SKM-1 (cell line): ENCODE measurements at regions not wholly inside any gene's neighbourhood (a gene's known extent, or its start where the extent isn't known, plus 50 kb on each side); places are given as distances from the start of the nearest gene placed in this dataset.
"Not testable (repeated sequence)": the region's sequence is repeated elsewhere in the genome, so short reads cannot be mapped to it uniquely, and the experiment has no call there.

Source experiments
- DNase-seq: peaks from one replicate; lab custom pipeline; 2025; ENCODE audit not compliant: unreplicated experiment; lab: John Stamatoyannopoulos, UW

DNA sequence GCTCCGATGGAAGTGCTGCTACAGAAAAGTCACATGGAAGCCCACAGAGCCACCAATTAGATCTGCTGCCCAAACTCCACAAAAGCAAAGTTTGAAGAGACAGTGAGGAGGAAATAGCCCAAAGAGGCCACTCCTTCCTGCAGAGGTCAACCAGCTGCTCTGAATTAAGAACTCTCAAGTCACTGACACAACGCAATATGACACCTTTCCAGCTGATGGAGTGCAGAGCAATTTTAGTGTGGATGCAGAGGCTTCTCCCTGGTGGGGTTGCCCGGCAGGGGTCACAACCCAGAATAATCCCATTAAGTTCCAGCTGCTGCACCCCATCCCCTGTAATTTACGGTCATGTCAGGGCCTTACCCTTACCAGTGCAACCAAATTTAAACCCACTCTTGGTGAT, 361.9 kb upstream of the JARID2 start:
- no peak for DNase-seq

DNA sequence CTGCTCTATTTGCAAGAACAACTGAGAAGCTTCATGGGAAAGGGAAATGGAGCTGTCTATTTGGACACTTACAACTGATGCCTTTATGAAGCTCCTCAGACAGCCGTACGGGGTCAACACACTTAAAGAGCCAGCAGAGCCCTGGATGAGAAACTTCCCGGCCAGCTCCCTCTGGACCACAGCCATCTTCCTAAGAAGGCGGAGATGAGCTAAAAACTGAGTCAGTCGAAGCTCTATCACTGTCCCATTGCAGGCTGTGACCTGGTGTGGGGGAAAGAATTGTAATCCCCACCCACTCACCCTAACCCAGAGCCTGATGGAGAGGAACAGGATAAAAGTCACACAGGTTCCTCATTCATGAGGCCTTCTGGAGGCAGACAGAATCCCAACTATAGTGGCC, 360.4 kb upstream of the JARID2 start:
- DNase-seq, result no peak

DNA sequence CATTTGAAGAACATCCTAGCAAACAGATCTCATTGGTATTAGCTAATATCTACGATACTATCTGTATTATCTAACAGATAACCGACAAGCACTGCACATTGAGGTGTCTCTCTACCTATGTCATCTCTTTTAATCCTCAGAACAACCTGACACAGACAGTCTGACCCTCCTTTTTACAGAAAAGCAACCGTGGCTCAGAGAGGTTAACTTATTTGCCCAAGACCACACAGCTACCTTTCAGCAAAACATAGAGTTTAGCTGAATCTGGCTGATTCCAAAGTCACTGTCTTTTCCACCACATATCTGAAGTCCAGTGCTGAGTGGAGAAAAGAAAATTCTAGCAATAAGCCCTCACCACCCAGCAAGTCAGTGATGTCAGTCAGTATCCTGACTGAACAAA, 358.7 kb upstream of the JARID2 start:
- DNase-seq, result no peak

DNA sequence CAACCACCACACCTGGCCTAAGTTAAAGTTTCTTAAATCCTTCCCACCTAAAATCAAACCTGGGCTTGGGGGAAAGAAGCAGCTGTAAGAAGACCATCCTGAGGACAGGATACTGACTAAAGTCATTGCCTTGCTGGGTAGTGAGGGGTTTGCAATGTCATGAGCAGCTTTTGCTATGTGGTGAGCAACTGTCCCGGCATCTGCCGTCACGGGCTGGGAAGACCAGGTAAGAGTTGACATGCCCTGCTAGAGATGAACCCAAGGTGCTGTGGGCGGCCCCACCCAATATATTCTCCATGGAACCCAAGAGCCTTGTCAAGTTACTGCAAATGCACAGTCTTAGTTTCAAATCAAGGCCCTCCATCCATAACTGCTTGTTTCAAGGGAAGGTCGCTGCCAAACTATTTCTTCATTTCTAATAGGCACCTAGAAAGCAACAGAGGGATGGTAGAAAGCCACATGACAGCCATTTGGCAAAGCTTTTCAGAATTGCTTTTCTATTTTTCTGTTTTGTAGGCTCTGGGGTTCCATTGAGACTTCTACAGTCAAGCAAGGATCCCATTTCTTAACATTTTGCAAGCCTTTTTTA, 357.8 kb upstream of the JARID2 start:
- DNase-seq, result no peak

DNA sequence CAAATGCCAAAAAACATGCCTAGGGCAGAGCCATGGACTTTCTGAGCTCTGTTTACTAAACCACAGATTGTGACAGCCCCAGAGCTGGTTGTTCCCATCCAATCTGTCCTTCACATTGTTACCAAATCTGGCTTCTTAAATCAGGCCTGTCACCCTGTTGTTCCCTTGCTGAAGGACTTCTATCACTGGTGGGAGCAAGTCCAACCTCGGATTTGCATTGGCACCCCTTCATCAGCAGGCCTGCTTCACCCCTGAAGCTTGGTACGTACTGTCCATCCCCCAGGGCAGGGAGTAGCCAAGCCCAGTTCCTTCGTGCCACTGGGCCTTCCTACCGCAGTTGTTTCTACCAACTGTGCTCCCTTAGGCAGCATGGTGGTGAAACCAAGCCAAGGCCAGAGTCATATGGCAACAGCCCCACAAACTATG, 357.3 kb upstream of the JARID2 start:
- no peak for DNase-seq

DNA sequence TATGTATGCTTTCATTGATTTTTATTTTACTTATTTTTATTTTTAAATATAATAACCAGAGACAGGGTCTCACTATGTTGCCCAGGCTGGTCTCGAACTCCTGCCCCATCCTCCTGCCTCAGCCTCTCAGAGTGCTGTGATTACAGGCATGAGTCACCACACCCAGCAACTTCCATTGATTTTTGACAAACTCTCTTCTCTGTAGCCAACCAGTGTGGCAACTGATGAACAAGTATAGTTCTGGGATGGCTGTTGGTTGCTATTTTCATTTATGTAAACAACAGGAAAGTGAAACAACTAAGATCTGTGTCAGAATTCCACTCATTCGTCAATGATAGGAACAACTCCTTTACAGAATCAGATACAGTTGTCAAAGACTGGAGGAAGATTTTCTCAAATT, 356.7 kb upstream of the JARID2 start:
- DNase-seq, result no peak

DNA sequence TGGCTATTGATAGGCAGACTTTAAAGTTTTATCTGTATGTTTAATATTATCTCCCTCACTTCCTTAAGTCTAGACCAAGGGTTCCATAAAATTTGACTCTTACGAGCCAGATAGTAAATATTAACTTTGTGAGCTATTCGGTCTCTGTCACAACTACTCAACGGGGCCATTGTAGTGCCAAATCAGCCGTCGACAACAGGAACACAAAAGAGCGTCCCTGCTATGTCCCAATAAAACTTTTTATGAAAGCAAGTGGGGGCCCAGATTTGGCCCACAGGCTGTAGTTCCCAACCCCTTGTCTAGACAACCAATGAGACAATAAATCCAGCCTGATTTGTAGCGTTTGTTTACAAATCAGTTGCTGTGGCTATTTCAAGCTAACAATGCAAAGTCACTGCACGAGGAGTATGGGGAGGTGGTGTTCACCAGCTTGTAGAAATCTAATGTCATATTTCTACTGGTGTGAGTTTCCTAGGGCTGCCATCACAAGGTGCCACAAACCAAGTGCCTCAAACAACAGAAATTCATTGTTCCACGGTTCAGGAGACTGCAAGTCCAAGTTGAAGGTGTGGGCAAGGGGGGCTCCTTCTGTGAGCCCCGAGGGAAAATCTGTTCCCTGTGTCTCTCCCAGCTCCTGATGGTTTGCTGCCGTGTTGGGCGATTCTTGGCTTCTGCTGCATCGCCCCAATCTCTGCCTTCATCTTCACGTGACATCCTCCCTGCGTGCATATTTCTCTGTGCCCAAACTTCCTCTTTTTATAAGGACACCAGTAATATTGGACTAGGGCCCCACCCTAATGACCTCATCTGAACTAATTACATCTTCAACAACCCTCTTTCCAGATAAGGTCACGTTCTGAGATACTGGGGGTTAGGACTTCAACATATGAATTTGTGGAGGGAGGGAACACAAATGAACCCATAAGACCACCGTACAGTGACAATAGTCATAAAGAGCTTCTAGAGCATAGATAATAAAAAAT, 356.0 kb upstream of the JARID2 start:
- no peak for DNase-seq

DNA sequence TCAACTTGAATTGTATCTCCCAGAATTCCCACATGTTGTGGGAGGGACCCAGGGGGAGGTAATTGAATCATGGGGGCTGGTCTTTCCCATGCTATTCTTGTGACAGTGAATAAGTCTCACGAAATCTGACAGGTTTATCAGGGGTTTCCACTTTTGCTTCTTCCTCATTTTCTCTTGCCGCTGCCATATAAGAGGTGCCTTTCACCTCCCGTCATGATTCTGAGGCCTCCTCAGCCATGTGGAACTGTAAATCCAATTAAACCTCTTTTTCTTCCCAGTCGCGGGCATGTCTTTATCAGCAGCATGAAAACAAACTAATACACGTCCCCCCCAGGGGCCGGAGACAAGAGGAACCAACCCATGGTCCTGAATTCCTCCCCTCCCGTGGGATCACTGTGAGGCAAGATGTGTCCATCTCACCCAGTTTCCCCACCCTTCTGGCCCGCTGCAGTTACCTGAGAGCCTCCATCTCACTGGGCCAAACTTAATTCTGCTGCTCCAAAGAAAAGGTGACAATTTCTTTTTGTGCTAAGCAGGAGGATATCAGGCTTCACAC, 354.0 kb upstream of the JARID2 start:
- not testable (repeated sequence) for DNase-seq

DNA sequence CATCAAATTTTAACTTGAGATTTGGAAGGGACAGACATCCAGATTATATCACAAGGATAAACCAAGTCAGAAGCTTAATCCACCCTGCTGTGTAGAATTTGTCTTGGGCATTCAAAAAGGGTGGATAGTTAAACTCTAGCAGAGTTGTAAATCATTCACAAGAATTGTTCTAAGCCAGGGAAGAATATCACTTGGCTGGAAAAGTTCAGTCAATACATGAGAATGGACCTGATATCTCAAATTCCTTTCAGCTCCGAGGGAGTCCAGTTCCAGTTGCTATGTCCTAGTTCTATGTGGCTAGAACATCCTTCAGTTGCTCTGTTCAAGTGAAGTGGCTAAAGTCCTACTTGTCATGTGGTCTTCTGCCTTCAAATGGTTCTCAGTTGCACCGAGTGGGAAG, 351.8 kb upstream of the JARID2 start:
- DNase-seq, result no peak

DNA sequence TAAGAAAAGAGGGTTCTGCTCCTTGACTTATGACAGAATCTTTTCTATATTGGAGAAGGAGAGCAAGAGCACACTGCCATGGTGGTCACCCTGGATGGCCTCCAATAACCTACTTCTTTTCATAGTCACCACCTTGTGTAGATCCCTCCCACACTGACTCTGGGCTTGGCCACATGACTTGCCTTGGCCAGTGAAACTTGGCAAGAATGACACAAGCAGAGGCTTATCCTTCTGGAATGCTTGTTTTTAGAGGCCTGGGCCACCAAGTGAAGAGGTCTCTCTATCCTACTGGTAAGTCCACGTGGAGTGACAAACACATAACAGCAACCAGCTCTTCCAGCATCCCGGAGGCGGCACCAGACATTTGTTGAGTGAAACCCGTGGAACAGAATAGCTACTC, 349.4 kb upstream of the JARID2 start:
- no peak for DNase-seq

DNA sequence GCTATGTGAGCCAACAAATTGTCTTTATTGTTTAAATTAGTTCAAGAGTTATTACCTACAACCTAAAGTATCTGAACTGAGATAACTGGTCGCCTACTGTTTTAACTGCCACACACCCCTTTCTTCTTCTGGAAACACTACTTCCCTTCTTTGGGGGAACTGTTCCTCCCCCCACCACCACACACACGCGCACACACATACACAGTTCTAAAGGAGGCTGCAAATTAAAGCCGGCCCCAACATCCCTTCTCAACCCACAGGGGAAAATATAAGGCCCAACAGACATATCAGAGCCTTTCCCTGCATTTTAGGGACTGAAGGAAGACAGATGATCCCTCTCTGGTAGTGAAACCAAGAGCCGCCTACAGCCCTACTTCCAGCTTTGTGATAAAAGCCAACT, 348.0 kb upstream of the JARID2 start:
- DNase-seq, result peak; percentile 62

DNA sequence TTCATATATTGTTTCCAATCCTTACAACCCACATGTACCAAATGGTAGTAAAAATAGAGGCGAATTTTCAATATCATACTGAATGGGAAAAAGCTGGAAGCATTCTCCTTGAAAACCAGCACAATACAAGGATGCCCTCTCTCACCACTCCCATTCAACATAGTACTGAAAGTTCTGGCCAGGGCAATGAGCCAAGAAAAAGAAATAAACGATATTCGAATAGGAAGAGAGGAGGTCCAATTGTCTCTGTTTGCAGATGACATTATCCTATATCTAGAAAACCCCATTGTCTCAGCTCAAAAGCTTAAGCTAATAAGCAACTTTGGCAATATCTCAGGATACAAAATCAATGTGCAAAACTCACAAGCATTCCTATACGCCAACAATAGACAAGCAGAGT, 346.4 kb upstream of the JARID2 start:
- DNase-seq, result not testable (repeated sequence)

DNA sequence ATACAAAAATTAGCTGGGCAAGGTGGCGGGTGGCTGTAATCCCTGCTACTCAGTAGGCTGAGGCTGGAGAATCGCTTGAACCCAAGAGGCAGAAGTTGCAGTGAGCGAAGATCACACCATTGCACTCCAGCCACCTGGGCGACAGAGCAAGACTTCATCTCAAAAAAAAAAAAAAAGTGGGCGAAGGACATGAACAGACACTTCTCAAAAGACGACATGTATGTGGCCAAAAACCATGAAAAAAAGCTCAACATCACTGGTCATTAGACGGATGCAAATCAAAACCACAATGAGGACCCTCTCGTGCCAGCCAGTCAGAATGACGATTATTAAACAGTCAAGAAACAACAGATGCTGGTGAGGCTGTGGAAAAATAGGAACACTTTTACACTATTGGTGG, 344.9 kb upstream of the JARID2 start:
- no peak for DNase-seq

DNA sequence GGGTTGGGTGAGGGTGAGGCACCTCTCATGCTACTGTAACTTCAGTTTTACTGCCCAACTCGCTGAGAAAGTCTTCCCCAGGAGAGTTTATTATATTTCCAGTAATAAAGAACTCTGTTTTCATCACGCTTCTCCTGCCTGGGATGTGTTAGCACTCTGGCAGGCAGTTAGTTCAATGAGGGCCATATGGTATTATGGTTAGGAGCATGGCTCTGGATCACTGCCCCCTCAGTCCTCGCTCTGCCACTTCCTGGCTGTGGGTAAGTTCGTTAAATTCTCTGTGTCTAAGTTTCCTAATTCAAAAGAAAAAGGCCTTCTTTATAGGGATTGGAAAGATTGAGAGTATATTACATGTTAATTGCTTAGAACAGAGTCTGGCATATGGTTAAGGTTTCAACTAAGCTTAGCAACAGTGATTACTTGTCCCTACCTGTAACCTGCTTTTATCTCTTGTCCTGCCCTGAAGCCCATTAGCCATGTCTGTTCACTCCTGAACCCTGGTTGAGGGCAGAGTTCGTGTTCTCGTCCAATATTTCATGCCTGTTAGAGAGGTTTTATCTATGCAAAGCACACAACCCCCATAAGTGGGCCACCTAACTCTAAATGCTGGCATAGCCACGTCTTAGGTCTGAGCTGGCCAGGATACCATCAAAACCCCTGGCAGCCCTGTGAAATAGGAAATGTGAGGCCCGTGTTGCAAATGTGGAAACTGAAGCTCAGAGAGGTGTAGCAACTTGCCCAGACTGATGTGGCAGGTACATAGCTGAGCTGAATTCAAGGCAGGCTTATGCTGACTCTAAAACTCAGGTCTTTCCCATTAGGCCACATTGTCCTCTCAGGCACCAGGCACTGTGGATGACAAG, 342.5 kb upstream of the JARID2 start:
- DNase-seq, result no peak

DNA sequence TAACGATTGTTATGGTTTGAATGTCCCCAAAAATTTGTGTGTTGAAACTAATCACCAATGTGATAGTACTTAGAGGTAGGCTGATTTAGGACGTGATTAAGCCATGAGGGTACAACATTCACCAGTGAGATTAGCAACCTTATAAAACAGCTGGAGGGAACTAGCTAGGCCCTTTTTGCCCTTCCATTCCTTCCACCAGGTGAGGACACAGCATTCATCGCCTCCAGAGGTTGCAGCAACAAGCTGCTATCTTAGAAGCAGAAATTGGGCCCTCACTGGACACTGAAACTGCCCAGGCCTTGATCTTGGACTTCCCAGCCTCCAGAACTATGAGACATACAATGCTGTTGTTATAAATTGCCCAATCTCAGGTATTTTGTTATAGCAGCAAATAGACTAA, 340.7 kb upstream of the JARID2 start:
- DNase-seq, result no peak

DNA sequence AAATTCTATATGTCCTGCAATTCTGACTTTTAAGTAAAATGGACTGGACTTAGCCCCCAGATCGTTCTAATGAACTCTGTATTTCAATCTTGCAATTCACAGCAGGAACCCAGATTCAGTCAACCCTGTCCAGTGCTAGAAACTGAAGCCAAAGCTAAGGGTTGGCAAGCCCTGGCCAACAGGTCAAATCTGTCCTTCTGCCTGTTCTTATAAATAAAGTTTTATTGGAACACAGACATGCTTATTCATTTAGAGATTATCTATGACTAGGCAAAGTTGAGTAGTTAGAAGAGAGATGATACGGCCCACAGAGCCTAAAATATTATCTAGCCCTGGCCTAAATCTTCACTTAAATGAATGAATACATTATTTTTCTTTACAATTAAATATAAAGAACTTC, 339.2 kb upstream of the JARID2 start:
- DNase-seq, result no peak

DNA sequence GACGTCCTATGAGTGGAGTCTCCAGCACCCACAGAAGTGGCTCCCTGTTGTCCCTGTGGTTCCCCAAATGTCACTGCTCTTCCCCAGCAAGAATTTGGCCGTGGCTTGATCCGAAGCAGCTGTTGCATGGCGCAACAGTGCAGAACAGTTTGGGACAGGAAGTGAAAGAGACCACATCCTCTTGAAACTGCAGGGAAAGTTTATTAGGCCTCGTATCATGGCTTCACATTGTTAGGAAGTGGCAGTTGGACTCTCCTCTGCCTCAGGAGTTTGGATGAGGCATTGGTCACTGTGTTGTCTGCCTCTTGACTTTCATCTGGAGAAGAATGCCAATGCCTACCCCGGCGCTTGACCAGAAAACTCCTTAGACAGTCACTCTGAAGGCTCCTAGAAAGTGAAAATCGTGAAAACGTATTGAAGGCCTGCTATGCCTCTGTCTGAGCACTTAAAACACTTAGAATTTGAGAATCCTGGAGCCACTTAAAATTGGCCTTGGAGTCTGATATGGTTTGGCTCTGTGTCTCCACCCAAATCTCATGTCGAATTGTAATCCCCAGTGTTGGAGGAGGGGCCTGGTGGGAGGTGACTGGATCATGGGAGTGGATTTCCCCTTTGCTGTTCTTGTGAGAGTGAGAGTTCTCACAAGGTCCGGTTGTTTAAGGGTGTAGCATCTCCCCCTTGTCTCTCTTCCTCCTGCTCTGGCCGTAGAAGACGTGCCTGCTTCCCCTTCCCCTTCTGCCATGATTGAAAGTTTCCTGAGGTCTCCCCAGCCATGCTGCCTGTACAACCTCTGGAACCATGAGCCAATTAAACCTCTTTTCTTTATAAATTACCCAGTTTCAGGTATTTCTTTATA, 334.9 kb upstream of the JARID2 start:
- peak; percentile 97 for DNase-seq

DNA sequence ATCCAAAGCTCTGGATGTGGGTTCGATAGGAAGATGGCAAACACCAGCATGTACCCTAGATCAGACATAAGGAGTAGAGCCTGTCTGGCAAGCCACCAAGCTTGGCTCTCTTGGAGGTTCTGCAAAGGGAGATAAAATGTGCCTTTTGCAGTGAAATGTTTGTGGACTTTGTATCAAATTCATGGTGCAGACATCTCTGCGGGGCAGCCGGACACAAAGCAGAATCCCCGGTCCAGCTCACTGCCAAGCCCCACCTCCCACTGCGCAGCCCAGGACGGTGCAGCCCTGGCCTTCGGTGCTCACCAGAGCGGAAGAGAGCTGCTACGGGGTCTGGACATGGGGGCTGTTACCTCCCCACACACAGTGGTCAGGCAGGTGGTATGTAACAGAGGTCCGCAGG, 333.6 kb upstream of the JARID2 start:
- DNase-seq, result no peak

DNA sequence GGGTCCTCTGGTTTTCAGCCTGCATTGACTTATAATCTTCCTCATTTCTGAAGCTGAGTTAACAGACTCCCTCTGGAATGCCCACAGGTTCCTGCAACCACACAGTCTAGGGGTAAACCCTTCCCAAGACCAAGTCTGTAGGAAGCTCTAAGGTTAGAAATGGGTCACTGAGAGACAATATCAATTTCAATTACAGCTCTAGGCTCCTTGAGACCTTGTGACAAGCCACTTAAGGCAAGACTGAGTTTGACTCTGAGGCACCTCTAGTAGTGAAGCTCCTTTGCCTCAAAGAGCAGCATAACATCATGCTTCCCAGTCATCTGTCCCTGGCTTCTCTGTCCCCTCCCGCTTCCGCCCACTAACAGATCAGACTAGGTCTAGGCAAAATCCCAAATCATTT, 333.2 kb upstream of the JARID2 start:
- no peak for DNase-seq

DNA sequence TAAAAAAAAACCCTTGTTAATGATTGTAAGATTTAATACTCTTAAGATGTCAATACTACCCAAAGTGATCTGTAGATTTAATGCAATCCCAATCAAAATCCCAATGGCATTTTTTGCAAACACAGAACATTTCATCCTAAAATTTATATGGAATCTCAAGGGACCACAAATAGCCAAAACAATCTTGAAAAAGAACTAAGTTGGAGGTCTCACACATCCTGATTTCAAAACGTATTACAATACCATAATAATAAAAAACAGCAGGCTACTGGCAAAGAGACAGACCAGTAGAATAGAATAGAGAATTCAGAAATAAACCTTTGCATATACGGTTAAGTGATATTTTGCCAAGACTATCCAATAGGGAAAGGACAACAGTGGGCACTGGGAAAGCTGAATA, 331.9 kb upstream of the JARID2 start:
- no peak for DNase-seq
